HCT116 (cell line): ENCODE measurements at regions not wholly inside any gene's neighbourhood (a gene's known extent, or its start where the extent isn't known, plus 50 kb on each side); places are given as distances from the start of the nearest gene placed in this dataset.

Experiments
- CTCF ChIP-seq, 3 experiments: fragments of 200-600 bp in 1 of 3; sonication (generic) in 1 of 3; IDR thresholded peaks in 2 of 3; conservative IDR thresholded peaks in 1 of 3; 2 replicates each; pipeline ENCODE4 v1.5.1; 2012 to 2017; ENCODE audit warnings: low read depth in 2 of 3, low read length in 2 of 3, antibody characterized with exemption in 1 of 3, borderline replicate concordance in 1 of 3, control low read depth in 1 of 3, mild to moderate bottlenecking in 1 of 3, mixed read lengths in 1 of 3, mixed run types in 1 of 3, moderate library complexity in 1 of 3; ENCODE audit not compliant: insufficient read depth in 1 of 3
- EZH2 ChIP-seq: fragments of 200-600 bp; sonication (generic); IDR thresholded peaks from 2 replicates; pipeline ENCODE4 v1.6.1; 2017; ENCODE audit warnings: antibody characterized with exemption, mixed run types
- POLR2A ChIP-seq: IDR thresholded peaks from 2 replicates; pipeline ENCODE4 v1.7.0; 2011; ENCODE audit warnings: borderline replicate concordance; ENCODE audit not compliant: insufficient read depth, insufficient read length; ENCODE audit errors: extremely low read depth
- TCF7L2 ChIP-seq: IDR thresholded peaks from 2 replicates; pipeline ENCODE4 v1.7.0; 2011; ENCODE audit warnings: borderline replicate concordance, inconsistent platforms; ENCODE audit not compliant: insufficient read depth, insufficient read length; ENCODE audit errors: extremely low read depth

GRCh38 chr9:73026375-73026774 is 73.5 kb upstream of the ALDH1A1 start:
- no peak for TF ChIP-seq CTCF (IDR thresholded peaks at IDR 0.05 in 2 of 3, conservative IDR thresholded peaks at IDR 0.05 in 1 of 3; ENCODE audit: borderline replicate concordance in 1 of 3, insufficient read depth in 1 of 3, low read depth in 2 of 3, low read length in 2 of 3)
- no peak for TF ChIP-seq POLR2A
- no peak for TF ChIP-seq EZH2
- no peak for TF ChIP-seq TCF7L2
